ENCODE measurements at regions not wholly inside any gene's neighbourhood (a gene's known extent, or its start where the extent isn't known, plus 50 kb on each side); places are given as distances from the start of the nearest gene placed in this dataset.

- TF ChIP-seq POLR2A (IDR thresholded peaks at IDR 0.05) (no peak), CTCF (IDR thresholded peaks at IDR 0.05) (no peak)
- intact Hi-C loops (cut with DNase I): no loop called here
- Histone ChIP-seq H3K9me3 (replicated peaks in 1 of 3) (no peaks in the 10 kb centered on the region), H3K27me3 (no peaks in the 10 kb centered on the region), H3K4me1 (replicated peaks in 1 of 2) (no peaks in the 10 kb centered on the region), H3K4me3 (no peak overlapping the region), H3K27ac (no peak overlapping the region), H3K36me3 (replicated peaks in 1 of 2) (no peaks in the 10 kb centered on the region)
- no peak for DNase-seq
- WGBS, 4 donors: 51 to 67% (median 58%) methylated on average over 1 of the region's 1 CpG
These were observed 102.5 kb upstream of the SLC25A13 start for GRCh38 chr7:96424411-96424810.

GRCh38 chr7:96422388-96422787, 100.5 kb upstream of the SLC25A13 start:
- H3K4me3 ChIP-seq: no peak overlapping the region
- 58 to 69% (median 65%) methylated on average over 2 of the region's 2 CpGs for WGBS, 4 donors
- H3K9me3 ChIP-seq (replicated peaks in 1 of 3): no peaks in the 10 kb centered on the region
- H3K27me3 ChIP-seq: no peaks in the 10 kb centered on the region
- H3K36me3 ChIP-seq (replicated peaks in 1 of 2): no peaks in the 10 kb centered on the region
- intact Hi-C loops (cut with DNase I): no loop called here
- no peak for TF ChIP-seq CTCF (IDR thresholded peaks at IDR 0.05)
- TF ChIP-seq POLR2A (IDR thresholded peaks at IDR 0.05): no peak
- H3K4me1 ChIP-seq (replicated peaks in 1 of 2): no peaks in the 10 kb centered on the region
- DNase-seq: no peak
- H3K27ac ChIP-seq: no peak overlapping the region

GRCh38 chr7:96418581-96418980, 96.7 kb upstream of the SLC25A13 start:
- no peak overlapping the region for H3K27ac ChIP-seq
- intact Hi-C loops (cut with DNase I): loop anchor here in 1 of 2 donors (10.0 kb wide), 1 partner anchor 606 kb away; the partner anchor contains the start of gene DLX5
- TF ChIP-seq POLR2A (IDR thresholded peaks at IDR 0.05) (no peak), CTCF (IDR thresholded peaks at IDR 0.05) (no peak)
- no peaks in the 10 kb centered on the region for H3K4me1 ChIP-seq (replicated peaks in 1 of 2)
- H3K36me3 ChIP-seq (replicated peaks in 1 of 2): no peaks in the 10 kb centered on the region
- DNase-seq: no peak
- 72 to 100% (median 74%) methylated on average over 1 of the region's 1 CpG for whole genome bisulfite sequencing, 4 donors
- H3K9me3 ChIP-seq (replicated peaks in 1 of 3): no peaks in the 10 kb centered on the region
- H3K4me3 ChIP-seq: no peak overlapping the region
- no peaks in the 10 kb centered on the region for H3K27me3 ChIP-seq

- intact Hi-C loops (cut with DNase I): loop anchor here in 1 of 2 donors (10.0 kb wide), 1 partner anchor 607 kb away; the partner anchor contains the start of gene DLX5
- Histone ChIP-seq H3K9me3 (replicated peaks in 1 of 3) (no peaks in the 10 kb centered on the region), H3K27ac (no peak overlapping the region), H3K36me3 (replicated peaks in 1 of 2) (no peaks in the 10 kb centered on the region), H3K4me3 (no peak overlapping the region), H3K4me1 (replicated peaks in 1 of 2) (no peaks in the 10 kb centered on the region), H3K27me3 (no peaks in the 10 kb centered on the region)
- TF ChIP-seq POLR2A (IDR thresholded peaks at IDR 0.05) (no peak), CTCF (IDR thresholded peaks at IDR 0.05) (no peak)
- DNase-seq: no peak
- 49 to 70% (median 59%) methylated on average over 1 of the region's 1 CpG for WGBS, 4 donors
These were observed 95.9 kb upstream of the SLC25A13 start for GRCh38 chr7:96417784-96418183.
